ENCODE measurements at regions not wholly inside any gene's neighbourhood (a gene's known extent, or its start where the extent isn't known, plus 50 kb on each side); places are given as distances from the start of the nearest gene placed in this dataset.
"Not testable (repeated sequence)": the region's sequence is repeated elsewhere in the genome, so short reads cannot be mapped to it uniquely, and the experiment has no call there.

- DNase-seq (ENCODE audit: low read depth in 2 of 2), result no peak
Observed at GRCh38 chr7:106448992-106449859, 164.4 kb upstream of the NAMPT start.

DNA sequence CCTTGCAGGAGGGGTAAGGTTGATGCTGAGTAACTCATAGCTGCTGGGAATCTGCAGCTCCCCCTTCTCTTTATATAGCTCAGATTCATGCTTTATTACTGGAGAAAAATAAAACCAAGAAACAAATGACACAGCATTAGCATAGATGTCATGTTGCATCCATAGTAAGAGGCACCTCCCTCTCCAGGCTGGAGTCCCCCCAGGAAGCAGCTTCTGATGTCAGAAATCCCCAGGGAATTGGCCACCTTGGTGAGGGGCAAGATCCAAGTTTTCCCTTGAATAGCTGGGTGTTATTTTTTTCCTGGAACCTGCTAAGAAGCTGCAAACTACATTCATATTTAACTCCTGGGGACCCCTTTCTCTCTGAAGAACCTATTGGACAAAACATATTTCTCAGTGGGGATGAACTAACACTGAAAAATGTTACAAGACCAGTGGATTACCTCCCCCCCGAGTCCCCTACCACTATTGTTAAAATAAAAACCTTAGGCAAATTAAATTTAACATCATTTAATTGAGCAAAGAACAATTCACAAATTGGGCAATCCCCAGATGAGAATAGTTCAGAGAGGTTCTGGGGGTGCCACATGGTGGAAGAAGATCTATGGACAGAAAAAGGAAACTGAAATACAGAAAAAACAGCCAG, 163.7 kb upstream of the NAMPT start:
- DNase-seq (ENCODE audit: low read depth in 2 of 2), result no peak

GRCh38 chr7:106447318-106447847, 162.6 kb upstream of the NAMPT start:
- DNase-seq (ENCODE audit: low read depth in 2 of 2), result no peak

GRCh38 chr7:106445366-106445765, 160.6 kb upstream of the NAMPT start:
- not testable (repeated sequence) for DNase-seq (ENCODE audit: low read depth in 2 of 2)

DNA sequence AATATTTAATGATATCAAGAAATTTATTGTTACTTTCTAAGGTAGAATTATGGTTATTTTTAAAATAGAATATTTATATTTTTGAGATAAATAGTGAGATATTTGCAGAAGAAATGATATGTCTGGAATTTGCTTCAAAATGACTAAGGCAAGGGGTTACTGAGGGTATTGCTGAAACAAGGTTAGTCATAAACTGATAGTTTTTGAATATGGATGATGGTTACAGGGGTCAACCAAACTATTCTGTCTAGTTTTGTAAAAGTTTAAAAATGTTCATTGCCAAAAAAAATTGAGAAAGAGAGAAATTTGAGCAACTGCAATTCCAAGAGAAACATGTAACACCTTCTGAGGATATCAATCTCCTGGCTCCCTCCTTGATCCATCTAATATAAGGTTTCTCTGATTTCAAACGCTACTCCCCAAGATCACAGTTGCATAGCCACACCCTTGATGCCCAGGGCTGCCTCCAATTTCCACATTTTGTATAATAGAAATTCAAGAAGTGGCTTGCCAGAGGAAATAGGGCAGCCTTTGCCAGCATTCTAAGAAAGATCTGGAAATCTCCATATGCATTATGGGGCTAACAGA, 159.4 kb upstream of the NAMPT start:
- DNase-seq (ENCODE audit: low read depth in 2 of 2), result no peak

GRCh38 chr7:106443156-106443555, 158.4 kb upstream of the NAMPT start:
- no peak for DNase-seq (ENCODE audit: low read depth in 2 of 2)

DNA sequence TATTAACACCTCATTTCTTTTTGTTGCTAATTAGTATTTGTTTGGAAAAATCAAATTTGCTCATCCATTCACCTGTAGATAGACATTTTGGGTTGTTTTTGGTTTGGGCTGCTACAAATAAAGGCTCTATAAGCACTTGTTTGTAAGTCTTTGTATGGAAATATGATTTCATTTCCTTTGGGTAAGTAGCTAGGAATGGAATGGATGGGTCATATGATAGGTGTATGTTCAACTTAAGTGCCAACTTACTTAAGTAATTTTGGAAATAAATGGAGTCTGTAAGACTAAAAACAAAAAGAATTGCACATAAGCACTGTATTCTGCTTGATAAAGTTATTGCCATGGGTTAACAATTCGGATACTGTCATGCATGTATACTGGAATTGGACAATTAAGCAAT, 157.7 kb upstream of the NAMPT start:
- no peak for DNase-seq (ENCODE audit: low read depth in 2 of 2)

GRCh38 chr7:106441343-106441742, 156.6 kb upstream of the NAMPT start:
- not testable (repeated sequence) for DNase-seq (ENCODE audit: low read depth in 2 of 2)

DNA sequence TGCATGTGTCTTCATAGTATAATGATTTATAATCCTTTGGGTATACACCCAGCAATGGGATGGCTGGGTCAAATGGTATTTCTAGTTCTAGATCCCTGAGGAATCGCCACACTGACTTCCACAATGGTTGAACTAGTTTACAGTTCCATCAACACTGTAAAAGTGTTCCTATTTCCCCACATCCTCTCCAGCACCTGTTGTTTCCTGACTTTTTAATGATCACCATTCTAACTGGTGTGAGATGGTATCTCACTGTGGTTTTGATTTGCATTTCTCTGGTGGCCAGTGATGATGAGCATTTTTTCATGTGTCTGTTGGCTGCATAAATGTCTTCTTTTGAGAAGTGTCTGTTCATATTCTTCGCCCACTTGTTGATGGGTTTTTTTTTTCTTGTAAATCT, 152.2 kb upstream of the NAMPT start:
- DNase-seq (ENCODE audit: low read depth in 2 of 2), result not testable (repeated sequence)

GRCh38 chr7:106433377-106433776, 148.6 kb upstream of the NAMPT start:
- DNase-seq (ENCODE audit: low read depth in 2 of 2), result no peak

- no peak for DNase-seq (ENCODE audit: low read depth in 2 of 2)
Observed at GRCh38 chr7:106430535-106431455, 146.0 kb upstream of the NAMPT start.

DNA sequence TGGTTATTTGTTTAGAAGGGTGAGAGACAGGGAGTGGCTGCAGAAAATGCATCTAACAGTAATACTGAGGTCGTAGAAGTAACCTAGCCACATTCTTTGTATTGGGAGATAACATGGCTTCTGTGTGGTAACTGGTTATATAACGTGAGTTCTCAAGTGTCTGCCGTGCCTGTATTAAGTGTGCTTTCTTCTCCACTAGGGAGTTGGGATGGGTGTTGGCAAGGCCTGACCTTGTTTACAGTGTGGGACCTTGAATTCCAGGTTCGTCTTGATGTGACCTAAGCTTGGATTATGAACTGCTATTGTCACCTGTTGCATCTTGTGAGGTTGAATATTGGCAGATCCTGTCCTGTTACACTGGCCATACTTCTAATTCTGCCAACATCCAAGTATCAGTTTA, 145.3 kb upstream of the NAMPT start:
- DNase-seq (ENCODE audit: low read depth in 2 of 2), result no peak

DNA sequence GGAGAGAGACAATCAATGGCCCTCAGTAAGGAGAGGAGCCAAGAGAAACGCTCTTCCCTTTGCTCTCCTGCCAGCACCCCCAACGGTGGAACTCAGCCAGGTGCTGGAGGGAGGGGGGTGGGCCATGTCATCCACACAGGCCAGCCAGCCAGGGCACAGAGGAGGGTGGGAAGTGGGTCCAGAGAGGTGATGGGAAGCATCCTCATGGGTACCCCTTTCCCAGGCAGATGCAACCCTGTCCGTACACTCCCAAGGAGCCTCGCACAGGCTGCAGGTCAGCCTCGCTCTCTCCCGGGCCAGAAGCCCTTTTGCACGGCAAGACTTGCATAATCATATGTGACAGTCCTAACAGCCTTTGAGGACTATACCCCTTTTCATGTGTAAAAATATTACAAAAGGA, 142.0 kb upstream of the NAMPT start:
- DNase-seq (ENCODE audit: low read depth in 2 of 2), result no peak

- DNase-seq (ENCODE audit: low read depth in 2 of 2), result peak; percentile 30 to 47
Observed at GRCh38 chr7:106425017-106425719, 140.4 kb upstream of the NAMPT start.

- no peak for DNase-seq (ENCODE audit: low read depth in 2 of 2)
Observed at GRCh38 chr7:106424476-106425016, 139.8 kb upstream of the NAMPT start.

DNA sequence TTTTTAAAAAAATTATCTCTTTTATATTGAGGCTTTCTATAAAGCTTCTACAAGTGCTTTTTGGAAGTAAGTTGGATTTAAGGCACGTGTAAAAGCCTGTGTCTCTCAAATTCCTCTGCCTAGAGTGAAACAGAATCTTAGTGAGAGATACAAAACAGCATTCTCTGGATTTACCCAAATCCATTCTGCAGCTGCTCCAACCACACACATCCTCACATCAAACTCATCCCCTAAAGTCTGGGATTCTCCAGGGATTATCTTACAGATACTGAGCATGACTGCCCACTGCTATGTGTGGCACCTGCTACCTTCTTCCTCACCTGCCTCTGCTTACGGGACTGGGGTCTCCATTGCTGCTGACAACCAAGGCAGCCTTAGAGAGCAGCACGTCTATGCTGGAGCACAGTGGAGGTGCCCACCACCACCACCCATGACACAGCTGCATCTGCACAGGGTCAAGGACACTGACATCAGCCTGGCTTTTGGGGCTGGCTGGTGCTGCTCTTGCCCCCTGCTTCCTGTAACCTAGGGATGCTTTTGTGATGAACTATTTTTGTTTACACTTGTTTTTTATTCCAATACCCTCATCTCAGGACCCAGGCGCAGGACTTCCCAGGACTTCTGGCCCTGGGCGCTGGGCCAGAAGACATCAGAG, 139.2 kb upstream of the NAMPT start:
- no peak for DNase-seq (ENCODE audit: low read depth in 2 of 2)

DNA sequence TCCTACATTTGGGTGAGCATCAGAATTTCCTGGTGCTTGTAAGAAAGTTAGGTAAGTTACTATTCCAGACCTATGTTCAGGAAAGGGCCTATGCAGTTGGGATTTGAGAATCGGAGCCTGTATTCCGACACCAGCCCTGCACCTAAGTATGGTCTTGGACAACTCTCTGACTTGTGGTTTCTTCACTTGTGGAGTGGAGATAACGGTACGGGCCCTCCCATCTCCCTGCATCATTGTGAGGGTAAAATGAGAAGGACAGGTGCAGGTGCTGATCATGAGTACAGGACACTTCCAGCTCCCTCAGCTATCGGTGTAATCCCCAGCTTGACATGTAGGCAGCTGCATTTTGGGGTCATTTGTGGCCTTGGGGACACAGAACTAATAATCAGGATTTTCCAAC, 138.3 kb upstream of the NAMPT start:
- no peak for DNase-seq (ENCODE audit: low read depth in 2 of 2)

GRCh38 chr7:106421181-106421762, 136.5 kb upstream of the NAMPT start:
- DNase-seq (ENCODE audit: low read depth in 2 of 2), result no peak

GRCh38 chr7:106420736-106421135, 136.0 kb upstream of the NAMPT start:
- DNase-seq (ENCODE audit: low read depth in 2 of 2), result no peak

- no peak for DNase-seq (ENCODE audit: low read depth in 2 of 2)
Observed at GRCh38 chr7:106420210-106420609, 135.4 kb upstream of the NAMPT start.

All from stimulated activated CD4-positive, alpha-beta T cell treated with anti-CD3 and anti-CD28 coated beads, Interleukin-1b, Interleukin-23, amount 100 ng/mL, for 4 hours (primary cell).